GM06990 (cell line): ENCODE measurements at regions not wholly inside any gene's neighbourhood (a gene's known extent, or its start where the extent isn't known, plus 50 kb on each side); places are given as distances from the start of the nearest gene placed in this dataset.

Experiments used
- DNase-seq: peaks from one replicate; pipeline ENCODE4 v3.0.0-alpha.2; 2011; ENCODE audit not compliant: insufficient read length; ENCODE audit errors: extremely low read depth
- H3K27me3 ChIP-seq: replicated peaks from 2 replicates; pipeline ENCODE4 v1.6.0; 2011; ENCODE audit warnings: low read length; ENCODE audit not compliant: control insufficient read depth, insufficient read depth
- H3K36me3 ChIP-seq: 2 replicates; pipeline ENCODE4 v1.5.1; 2011; ENCODE audit warnings: low read length; ENCODE audit not compliant: control insufficient read depth, insufficient read depth
- H3K4me3 ChIP-seq: replicated peaks from 2 replicates; pipeline ENCODE4 v1.5.1; 2011; ENCODE audit warnings: low read depth, mild to moderate bottlenecking, control low read depth, low read length
- TF ChIP-seq, protein P1 (sequence below): IDR thresholded peaks from 2 replicates; pipeline ENCODE4 v1.5.1; 2011; ENCODE audit warnings: low read length, control low read depth, mild to moderate bottlenecking, inconsistent platforms; ENCODE audit not compliant: insufficient read depth, poor library complexity, severe bottlenecking

DNA sequence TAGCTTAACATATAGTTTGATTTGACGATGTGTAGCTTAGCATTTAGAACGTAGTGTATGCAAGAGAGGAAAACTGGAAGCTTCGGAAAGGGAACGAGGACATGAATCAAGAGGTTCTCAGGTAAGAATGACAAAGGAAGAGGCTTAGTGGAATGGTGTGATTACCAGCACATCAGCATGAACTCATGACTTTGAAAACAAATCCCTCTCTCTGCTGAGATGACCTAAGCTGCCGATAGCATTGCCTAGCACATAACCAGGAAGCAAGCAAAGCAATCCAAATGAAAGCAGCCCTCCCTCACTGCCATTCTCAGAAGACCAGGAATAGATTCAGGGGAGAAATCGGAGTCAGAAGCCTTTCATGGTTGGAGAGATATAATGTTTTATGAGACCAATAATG, 51.3 kb upstream of the CCL1 start:
- peaks cover 4% of the 10 kb centered on the region for H3K27me3 ChIP-seq
- TF ChIP-seq, protein P1, sequence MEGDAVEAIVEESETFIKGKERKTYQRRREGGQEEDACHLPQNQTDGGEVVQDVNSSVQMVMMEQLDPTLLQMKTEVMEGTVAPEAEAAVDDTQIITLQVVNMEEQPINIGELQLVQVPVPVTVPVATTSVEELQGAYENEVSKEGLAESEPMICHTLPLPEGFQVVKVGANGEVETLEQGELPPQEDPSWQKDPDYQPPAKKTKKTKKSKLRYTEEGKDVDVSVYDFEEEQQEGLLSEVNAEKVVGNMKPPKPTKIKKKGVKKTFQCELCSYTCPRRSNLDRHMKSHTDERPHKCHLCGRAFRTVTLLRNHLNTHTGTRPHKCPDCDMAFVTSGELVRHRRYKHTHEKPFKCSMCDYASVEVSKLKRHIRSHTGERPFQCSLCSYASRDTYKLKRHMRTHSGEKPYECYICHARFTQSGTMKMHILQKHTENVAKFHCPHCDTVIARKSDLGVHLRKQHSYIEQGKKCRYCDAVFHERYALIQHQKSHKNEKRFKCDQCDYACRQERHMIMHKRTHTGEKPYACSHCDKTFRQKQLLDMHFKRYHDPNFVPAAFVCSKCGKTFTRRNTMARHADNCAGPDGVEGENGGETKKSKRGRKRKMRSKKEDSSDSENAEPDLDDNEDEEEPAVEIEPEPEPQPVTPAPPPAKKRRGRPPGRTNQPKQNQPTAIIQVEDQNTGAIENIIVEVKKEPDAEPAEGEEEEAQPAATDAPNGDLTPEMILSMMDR = no peak
- no peak overlapping the region for H3K4me3 ChIP-seq
- no peak for DNase-seq
- H3K36me3 ChIP-seq = no peaks in the 10 kb centered on the region

DNA sequence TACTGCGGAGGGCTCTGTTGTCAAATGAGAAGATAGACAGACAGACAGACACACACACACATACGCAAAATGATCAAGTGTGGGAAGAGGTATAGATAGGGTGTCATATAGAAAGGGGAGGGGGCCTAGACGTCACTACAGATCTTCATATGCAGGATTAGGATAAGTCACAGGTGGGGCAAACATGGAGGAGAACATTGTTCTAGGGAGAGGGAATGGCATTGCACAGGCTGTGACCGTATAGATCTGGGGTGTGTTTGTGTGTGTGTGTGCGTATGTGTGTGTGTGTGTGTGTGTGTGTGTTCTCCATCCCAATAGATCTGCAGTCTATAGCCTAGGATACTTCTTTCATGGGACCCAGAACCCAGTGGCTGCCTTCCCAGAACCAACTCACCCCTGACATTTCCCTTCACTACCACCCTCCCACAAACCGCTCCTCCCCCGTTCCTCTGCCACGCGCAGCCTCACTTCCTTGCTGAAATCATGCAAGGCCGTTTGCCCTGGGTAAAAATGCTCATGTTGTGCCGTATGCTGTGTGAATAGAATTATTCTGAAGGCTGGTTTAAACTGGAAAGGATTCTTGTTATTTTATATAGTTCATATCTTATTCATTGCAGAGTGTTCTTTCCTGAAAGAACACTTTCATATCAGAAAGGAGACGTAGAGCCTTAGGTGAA, 50.5 kb upstream of the CCL1 start:
- TF ChIP-seq, protein P1 = no peak
- Histone ChIP-seq H3K36me3 (no peaks in the 10 kb centered on the region), H3K4me3 (no peak overlapping the region), H3K27me3 (peaks cover 5% of the 10 kb centered on the region)
- no peak for DNase-seq

DNA sequence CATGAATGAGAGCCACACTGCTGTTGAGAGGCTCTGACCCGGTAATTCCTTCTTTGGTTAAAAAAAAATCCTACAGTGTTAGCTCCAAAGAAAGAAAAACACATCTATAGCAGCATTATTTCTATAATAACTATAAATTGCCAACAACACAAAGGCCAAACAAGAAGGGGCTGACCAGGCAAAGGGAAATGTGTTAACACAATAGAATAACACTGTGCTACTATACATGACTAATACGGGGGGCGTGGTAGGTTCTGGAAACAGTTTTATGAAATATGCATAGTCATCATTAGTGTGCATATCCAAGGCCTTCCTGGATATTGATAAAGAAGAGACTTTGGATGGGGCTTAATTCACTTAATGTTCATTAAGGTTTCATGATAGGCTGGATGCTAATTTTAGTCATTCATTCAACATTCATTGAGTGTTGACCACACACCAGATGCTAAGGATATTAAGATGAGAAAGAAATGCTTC, 50.0 kb upstream of the CCL1 start:
- Histone ChIP-seq H3K27me3 (peaks cover 6% of the 10 kb centered on the region), H3K36me3 (no peaks in the 10 kb centered on the region), H3K4me3 (no peak overlapping the region)
- TF ChIP-seq, protein P1 = no peak
- DNase-seq = no peak
